ENCODE measurements at regions not wholly inside any gene's neighbourhood (a gene's known extent, or its start where the extent isn't known, plus 50 kb on each side); places are given as distances from the start of the nearest gene placed in this dataset.
"Not testable (repeated sequence)": the region's sequence is repeated elsewhere in the genome, so short reads cannot be mapped to it uniquely, and the experiment has no call there.

- no peak for TF ChIP-seq CTCF (IDR thresholded peaks at IDR 0.05; ENCODE audit: insufficient read depth, low read length, missing control alignments)
- DNase-seq (ENCODE audit: low read depth, low spot score), result no peak
- H3K4me3 ChIP-seq (ENCODE audit: low read depth, low read length), result no peak overlapping the region
- CTCF ChIA-PET, result no interaction called here
- POLR2A ChIA-PET, result no interaction called here
These were observed 111.3 kb upstream of the BCL6 start for GRCh38 chr3:187856555-187856954.

- ChIA-PET CTCF (interaction anchor here (1.9 kb wide), 1 partner anchor 48 kb away, joined by 4 read pairs; no protein-coding TSS in a partner anchor), POLR2A (no interaction called here)
- TF ChIP-seq CTCF (IDR thresholded peaks at IDR 0.05; ENCODE audit: insufficient read depth, low read length, missing control alignments), result no peak
- no peak overlapping the region for H3K4me3 ChIP-seq (ENCODE audit: low read depth, low read length)
- no peak for DNase-seq (ENCODE audit: low read depth, low spot score)
These were observed 112.8 kb upstream of the BCL6 start for GRCh38 chr3:187858041-187858440.

DNA sequence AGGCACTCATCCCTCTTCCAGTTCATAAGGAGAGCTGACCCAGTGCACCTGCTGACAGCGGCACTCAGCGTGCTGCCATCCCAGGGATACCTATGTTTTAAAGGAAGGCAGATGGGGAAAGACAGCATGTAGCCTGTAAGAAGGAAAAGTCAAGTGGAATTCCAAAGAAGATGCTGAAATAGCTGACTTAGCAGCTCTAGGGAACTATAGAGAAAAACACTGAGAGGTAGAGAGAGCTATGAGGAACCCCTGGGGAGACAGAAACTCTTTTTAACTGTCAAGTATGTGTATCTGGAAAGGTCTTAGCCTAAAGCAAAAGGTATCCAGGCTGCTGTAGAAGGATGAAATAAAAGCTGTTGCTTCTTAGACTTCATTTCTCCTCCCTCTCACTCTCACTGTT, 113.4 kb upstream of the BCL6 start:
- CTCF ChIA-PET, result interaction anchor here (1.9 kb wide), 1 partner anchor 48 kb away, joined by 4 read pairs; no protein-coding TSS in a partner anchor
- no peak for DNase-seq (ENCODE audit: low read depth, low spot score)
- POLR2A ChIA-PET, result no interaction called here
- H3K4me3 ChIP-seq (ENCODE audit: low read depth, low read length), result no peak overlapping the region
- no peak for TF ChIP-seq CTCF (IDR thresholded peaks at IDR 0.05; ENCODE audit: insufficient read depth, low read length, missing control alignments)

GRCh38 chr3:187862701-187863277, 117.5 kb upstream of the BCL6 start:
- H3K4me3 ChIP-seq (ENCODE audit: low read depth, low read length); DNase-seq (ENCODE audit: low read depth, low spot score); POLR2A ChIA-PET: not testable (repeated sequence)
- CTCF ChIA-PET, result interaction anchor here (0.7 kb wide), 1 partner anchor 1091 kb away, joined by 3 read pairs; no protein-coding TSS in a partner anchor

GRCh38 chr3:187870360-187871203, 125.3 kb upstream of the BCL6 start:
- TF ChIP-seq CTCF (IDR thresholded peaks at IDR 0.05; ENCODE audit: insufficient read depth, low read length, missing control alignments), result no peak
- H3K4me3 ChIP-seq (ENCODE audit: low read depth, low read length), result no peak overlapping the region
- no peak for DNase-seq (ENCODE audit: low read depth, low spot score)
- ChIA-PET CTCF (interaction anchor here (0.6 kb wide), 1 partner anchor 63 kb away, joined by 3 read pairs; no protein-coding TSS in a partner anchor), POLR2A (no interaction called here)

DNA sequence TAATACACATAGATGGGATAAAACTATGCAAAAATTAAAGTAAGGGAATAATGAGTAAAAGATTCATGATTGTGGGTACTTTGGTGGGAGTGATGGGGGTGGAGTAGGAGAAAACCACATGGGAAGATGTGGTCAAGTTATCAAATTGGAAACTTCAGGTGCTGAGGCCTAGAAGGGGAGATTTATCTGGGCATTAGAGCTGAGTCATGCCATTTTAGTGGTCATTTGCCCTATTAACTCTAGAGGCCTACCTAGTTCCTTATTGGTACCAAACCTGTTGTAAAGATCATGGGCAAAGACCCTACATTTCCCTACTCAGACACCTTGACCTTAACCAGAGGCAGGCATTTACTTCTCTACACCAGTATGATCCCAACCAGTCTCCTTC, 125.9 kb upstream of the BCL6 start:
- ChIA-PET POLR2A (no interaction called here), CTCF (interaction anchor here (0.6 kb wide), 1 partner anchor 63 kb away, joined by 3 read pairs; no protein-coding TSS in a partner anchor)
- H3K4me3 ChIP-seq (ENCODE audit: low read depth, low read length), result no peak overlapping the region
- DNase-seq (ENCODE audit: low read depth, low spot score), result no peak
- TF ChIP-seq CTCF (IDR thresholded peaks at IDR 0.05; ENCODE audit: insufficient read depth, low read length, missing control alignments), result no peak
